ENCODE measurements at regions not wholly inside any gene's neighbourhood (a gene's known extent, or its start where the extent isn't known, plus 50 kb on each side); places are given as distances from the start of the nearest gene placed in this dataset.

DNA sequence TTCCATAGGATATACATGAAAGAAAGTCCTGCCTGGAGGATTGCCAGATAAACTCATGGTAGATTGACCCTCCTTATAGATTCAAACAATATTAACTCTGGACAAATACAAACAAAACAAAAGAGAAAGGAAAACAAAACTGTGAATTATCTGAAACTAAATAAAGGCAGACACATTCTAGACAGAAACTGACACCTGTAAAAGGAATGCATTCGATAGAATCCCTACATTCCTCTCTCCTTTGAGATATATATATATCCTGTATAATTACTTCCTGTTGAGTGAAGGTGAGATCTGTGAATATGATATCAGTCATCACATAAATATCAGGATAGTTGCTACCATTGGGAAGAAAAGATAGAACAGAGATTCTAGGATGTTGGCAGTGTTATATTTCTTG is 948.4 kb upstream of the ATXN7L3B start:
- TF ChIP-seq, protein P1, sequence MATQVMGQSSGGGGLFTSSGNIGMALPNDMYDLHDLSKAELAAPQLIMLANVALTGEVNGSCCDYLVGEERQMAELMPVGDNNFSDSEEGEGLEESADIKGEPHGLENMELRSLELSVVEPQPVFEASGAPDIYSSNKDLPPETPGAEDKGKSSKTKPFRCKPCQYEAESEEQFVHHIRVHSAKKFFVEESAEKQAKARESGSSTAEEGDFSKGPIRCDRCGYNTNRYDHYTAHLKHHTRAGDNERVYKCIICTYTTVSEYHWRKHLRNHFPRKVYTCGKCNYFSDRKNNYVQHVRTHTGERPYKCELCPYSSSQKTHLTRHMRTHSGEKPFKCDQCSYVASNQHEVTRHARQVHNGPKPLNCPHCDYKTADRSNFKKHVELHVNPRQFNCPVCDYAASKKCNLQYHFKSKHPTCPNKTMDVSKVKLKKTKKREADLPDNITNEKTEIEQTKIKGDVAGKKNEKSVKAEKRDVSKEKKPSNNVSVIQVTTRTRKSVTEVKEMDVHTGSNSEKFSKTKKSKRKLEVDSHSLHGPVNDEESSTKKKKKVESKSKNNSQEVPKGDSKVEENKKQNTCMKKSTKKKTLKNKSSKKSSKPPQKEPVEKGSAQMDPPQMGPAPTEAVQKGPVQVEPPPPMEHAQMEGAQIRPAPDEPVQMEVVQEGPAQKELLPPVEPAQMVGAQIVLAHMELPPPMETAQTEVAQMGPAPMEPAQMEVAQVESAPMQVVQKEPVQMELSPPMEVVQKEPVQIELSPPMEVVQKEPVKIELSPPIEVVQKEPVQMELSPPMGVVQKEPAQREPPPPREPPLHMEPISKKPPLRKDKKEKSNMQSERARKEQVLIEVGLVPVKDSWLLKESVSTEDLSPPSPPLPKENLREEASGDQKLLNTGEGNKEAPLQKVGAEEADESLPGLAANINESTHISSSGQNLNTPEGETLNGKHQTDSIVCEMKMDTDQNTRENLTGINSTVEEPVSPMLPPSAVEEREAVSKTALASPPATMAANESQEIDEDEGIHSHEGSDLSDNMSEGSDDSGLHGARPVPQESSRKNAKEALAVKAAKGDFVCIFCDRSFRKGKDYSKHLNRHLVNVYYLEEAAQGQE (IDR thresholded peaks at IDR 0.05; ENCODE audit: low read depth): no peak
- TF ChIP-seq EP300 (IDR thresholded peaks at IDR 0.05; ENCODE audit: borderline replicate concordance) (no peak), USF1 (IDR thresholded peaks at IDR 0.05) (no peak), CREB1 (IDR thresholded peaks at IDR 0.05; ENCODE audit: low read depth) (no peak)
- TF ChIP-seq, protein P2, sequence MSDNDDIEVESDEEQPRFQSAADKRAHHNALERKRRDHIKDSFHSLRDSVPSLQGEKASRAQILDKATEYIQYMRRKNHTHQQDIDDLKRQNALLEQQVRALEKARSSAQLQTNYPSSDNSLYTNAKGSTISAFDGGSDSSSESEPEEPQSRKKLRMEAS (IDR thresholded peaks at IDR 0.05): no peak

Data from Ishikawa (cell line).